Mesenchymal stem cell (in vitro differentiated cells and primary cell): ENCODE measurements at regions not wholly inside any gene's neighbourhood (a gene's known extent, or its start where the extent isn't known, plus 50 kb on each side); places are given as distances from the start of the nearest gene placed in this dataset.

ENCODE experiments used
- DNase-seq: peaks from one replicate; pipeline ENCODE4 v3.0.0-alpha.2; 2013
- H2AFZ ChIP-seq: one replicate; pipeline ENCODE4 v1.6.1; 2013; ENCODE audit warnings: low read depth, mild to moderate bottlenecking, control low read depth, inconsistent platforms, low read length, moderate library complexity
- H2AK5ac ChIP-seq: 2 replicates; pipeline ENCODE4 v1.6.1; 2013; ENCODE audit warnings: low read length, moderate library complexity, mild to moderate bottlenecking, inconsistent platforms; ENCODE audit not compliant: severe bottlenecking
- H2BK120ac ChIP-seq: one replicate; pipeline ENCODE4 v1.6.1; 2013; ENCODE audit warnings: low read depth, mild to moderate bottlenecking, inconsistent platforms, low read length, moderate library complexity
- H2BK12ac ChIP-seq, 2 experiments: one replicate each; pipeline ENCODE4 v1.6.1; 2013; ENCODE audit warnings: inconsistent platforms in 2 of 2, low read length in 2 of 2, mild to moderate bottlenecking in 2 of 2, moderate library complexity in 2 of 2, control low read depth in 1 of 2
- H2BK15ac ChIP-seq: one replicate; pipeline ENCODE4 v1.6.1; 2013; ENCODE audit warnings: mild to moderate bottlenecking, low read depth, inconsistent platforms; ENCODE audit not compliant: poor library complexity, severe bottlenecking
- H2BK5ac ChIP-seq: 2 replicates; pipeline ENCODE4 v1.6.1; 2013; ENCODE audit warnings: low read depth, mild to moderate bottlenecking, low read length, control low read depth, inconsistent platforms; ENCODE audit not compliant: poor library complexity, severe bottlenecking
- H3K14ac ChIP-seq, 2 experiments: one replicate each; pipeline ENCODE4 v1.6.1; 2013; ENCODE audit warnings: inconsistent platforms in 2 of 2, low read length in 2 of 2, control low read depth in 1 of 2, mild to moderate bottlenecking in 1 of 2, moderate library complexity in 1 of 2
- H3K18ac ChIP-seq, 2 experiments: one replicate each; pipeline ENCODE4 v1.6.1; 2013; ENCODE audit warnings: inconsistent platforms in 2 of 2, low read length in 2 of 2, control low read depth in 1 of 2, low read depth in 1 of 2, mild to moderate bottlenecking in 1 of 2
- H3K23ac ChIP-seq, 2 experiments: one replicate each; pipeline ENCODE4 v1.6.1; 2013; ENCODE audit warnings: inconsistent platforms in 2 of 2, low read length in 2 of 2, mild to moderate bottlenecking in 2 of 2, moderate library complexity in 2 of 2, control low read depth in 1 of 2
- H3K27ac ChIP-seq: 2 replicates; pipeline ENCODE4 v1.5.1; 2013; ENCODE audit warnings: mild to moderate bottlenecking, moderate library complexity, low read length, control low read depth, inconsistent platforms; ENCODE audit not compliant: poor library complexity, severe bottlenecking
- H3K27me3 ChIP-seq, 2 experiments: 2 replicates each; pipeline versions ENCODE4 v1.6.1 to v1.7.0; 2013; ENCODE audit warnings: low read length in 2 of 2, mild to moderate bottlenecking in 2 of 2, moderate library complexity in 2 of 2, control low read depth in 1 of 2, inconsistent platforms in 1 of 2; ENCODE audit not compliant: control insufficient read depth in 1 of 2, insufficient read depth in 1 of 2
- H3K36me3 ChIP-seq, 2 experiments: 2 replicates each; pipeline versions ENCODE4 v1.6.1 to v1.7.0; 2013; ENCODE audit warnings: low read length in 2 of 2, control low read depth in 1 of 2, inconsistent platforms in 1 of 2, low read depth in 1 of 2, mild to moderate bottlenecking in 1 of 2; ENCODE audit not compliant: insufficient read depth in 2 of 2, control insufficient read depth in 1 of 2
- H3K4ac ChIP-seq, 2 experiments: one replicate each; pipeline ENCODE4 v1.6.1; 2013; ENCODE audit warnings: inconsistent platforms in 2 of 2, low read length in 2 of 2, mild to moderate bottlenecking in 2 of 2, moderate library complexity in 2 of 2, control low read depth in 1 of 2, low read depth in 1 of 2
- H3K4me1 ChIP-seq: 2 replicates; pipeline ENCODE4 v1.6.1; 2013; ENCODE audit warnings: low read depth, low read length, control low read depth; ENCODE audit not compliant: control insufficient read depth, insufficient read depth
- H3K4me2 ChIP-seq: 2 replicates; pipeline ENCODE4 v1.6.1; 2013; ENCODE audit warnings: low read length, mild to moderate bottlenecking, inconsistent platforms; ENCODE audit not compliant: poor library complexity, severe bottlenecking
- H3K4me3 ChIP-seq, 2 experiments: 2 replicates each; pipeline versions ENCODE4 v1.5.1 to v1.7.0; 2013; ENCODE audit warnings: low read length in 2 of 2, mild to moderate bottlenecking in 2 of 2, control low read depth in 1 of 2, low read depth in 1 of 2; ENCODE audit not compliant: insufficient read depth in 1 of 2
- H3K79me1 ChIP-seq: replicated peaks from 2 replicates; pipeline ENCODE4 v1.6.1; 2013; ENCODE audit warnings: mild to moderate bottlenecking, control low read depth, low read length, inconsistent platforms; ENCODE audit not compliant: poor library complexity, severe bottlenecking
- H3K9ac ChIP-seq: 2 replicates; pipeline ENCODE4 v1.7.0; 2013; ENCODE audit warnings: mild to moderate bottlenecking, low read length, moderate library complexity
- H3K9me3 ChIP-seq: 2 replicates; pipeline ENCODE4 v1.7.0; 2013; ENCODE audit warnings: mild to moderate bottlenecking, low read length; ENCODE audit not compliant: control insufficient read depth
- H4K8ac ChIP-seq: one replicate; pipeline ENCODE4 v1.6.1; 2013; ENCODE audit warnings: inconsistent platforms, mild to moderate bottlenecking, low read length, moderate library complexity
- H4K91ac ChIP-seq: one replicate; pipeline ENCODE4 v1.6.1; 2013; ENCODE audit warnings: mild to moderate bottlenecking, low read length, inconsistent platforms
- WGBS: methylation state at CpG from one replicate; pipeline ENCODE4 v1.1.7; 2013; ENCODE audit warnings: mixed read lengths; 5-methylcytosine and 5-hydroxymethylcytosine counted together

DNA sequence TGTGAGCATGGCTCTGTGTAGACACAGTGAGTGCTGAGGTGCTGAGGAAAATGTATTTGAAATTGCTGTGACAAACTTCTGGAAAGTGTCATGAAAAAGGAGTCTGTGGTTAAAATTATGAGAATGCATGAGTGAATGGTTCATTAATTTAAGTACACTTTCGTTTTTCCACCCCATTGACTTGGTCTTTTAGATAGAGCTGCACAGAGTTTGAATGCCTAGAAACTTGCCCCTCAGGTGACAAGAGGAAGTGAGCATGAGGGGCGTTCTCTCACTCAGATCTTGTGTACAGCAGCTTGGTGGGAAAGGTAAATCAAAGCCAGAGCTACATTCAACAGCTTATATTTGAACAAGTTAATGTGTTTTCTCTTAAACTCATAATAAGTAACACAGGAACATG, 296.8 kb downstream of the WDR72 start:
- H4K8ac ChIP-seq = no peak overlapping the region
- no peak overlapping the region for H2BK15ac ChIP-seq
- H3K23ac ChIP-seq = no peak overlapping the region
- H2BK5ac ChIP-seq = no peak overlapping the region
- no peak overlapping the region for H4K91ac ChIP-seq
- H3K79me1 ChIP-seq = no peaks in the 10 kb centered on the region
- no peak overlapping the region for H2AFZ ChIP-seq
- H3K4me2 ChIP-seq = no peak overlapping the region
- H3K4me1 ChIP-seq = peaks cover 2% of the 10 kb centered on the region
- no peak overlapping the region for H2BK12ac ChIP-seq
- no peaks in the 10 kb centered on the region for H3K9me3 ChIP-seq
- H3K14ac ChIP-seq = no peak overlapping the region
- no peak overlapping the region for H3K4ac ChIP-seq
- no peak overlapping the region for H2BK120ac ChIP-seq
- WGBS = 44% methylated on average over 2 of the region's 2 CpGs
- no peaks in the 10 kb centered on the region for H3K36me3 ChIP-seq
- no peak overlapping the region for H3K9ac ChIP-seq
- no peak overlapping the region for H3K27ac ChIP-seq
- H2AK5ac ChIP-seq = no peak overlapping the region
- no peak for DNase-seq
- H3K4me3 ChIP-seq = no peak overlapping the region
- no peak overlapping the region for H3K18ac ChIP-seq
- no peaks in the 10 kb centered on the region for H3K27me3 ChIP-seq

DNA sequence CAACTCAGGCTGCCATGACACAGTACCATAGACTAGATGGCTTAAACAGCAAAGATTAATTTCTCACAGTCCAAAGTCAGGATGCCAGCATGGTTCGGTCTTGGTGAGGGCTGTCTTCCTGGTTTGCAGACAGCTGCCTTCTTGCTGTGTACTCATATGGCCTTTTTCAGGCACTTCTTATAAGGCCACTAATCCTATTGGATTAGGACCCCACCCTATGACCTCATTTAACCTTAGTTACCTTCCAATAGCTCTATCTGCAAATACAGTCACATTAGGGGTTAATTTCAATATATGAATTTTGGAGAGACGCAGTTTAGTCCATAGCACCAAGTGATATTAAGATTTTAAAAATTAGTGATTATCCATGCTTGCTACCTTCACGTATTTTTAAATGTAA, 297.8 kb downstream of the WDR72 start:
- 91% methylated on average over 1 of the region's 3 CpGs for WGBS
- no peak for DNase-seq
- H3K36me3 ChIP-seq = no peaks in the 10 kb centered on the region
- H3K4me1 ChIP-seq = peaks cover 2% of the 10 kb centered on the region
- H3K4me2 ChIP-seq = no peak overlapping the region
- H2AK5ac ChIP-seq = no peak overlapping the region
- H3K18ac ChIP-seq = no peak overlapping the region
- no peak overlapping the region for H2BK5ac ChIP-seq
- no peak overlapping the region for H3K4me3 ChIP-seq
- no peak overlapping the region for H3K4ac ChIP-seq
- H2AFZ ChIP-seq = no peak overlapping the region
- no peak overlapping the region for H4K8ac ChIP-seq
- H3K27me3 ChIP-seq = no peaks in the 10 kb centered on the region
- no peak overlapping the region for H3K9ac ChIP-seq
- no peak overlapping the region for H2BK12ac ChIP-seq
- no peaks in the 10 kb centered on the region for H3K79me1 ChIP-seq
- H3K14ac ChIP-seq = no peak overlapping the region
- no peak overlapping the region for H2BK15ac ChIP-seq
- H4K91ac ChIP-seq = no peak overlapping the region
- H3K27ac ChIP-seq = no peak overlapping the region
- H3K23ac ChIP-seq = no peak overlapping the region
- H2BK120ac ChIP-seq = no peak overlapping the region
- no peaks in the 10 kb centered on the region for H3K9me3 ChIP-seq

DNA sequence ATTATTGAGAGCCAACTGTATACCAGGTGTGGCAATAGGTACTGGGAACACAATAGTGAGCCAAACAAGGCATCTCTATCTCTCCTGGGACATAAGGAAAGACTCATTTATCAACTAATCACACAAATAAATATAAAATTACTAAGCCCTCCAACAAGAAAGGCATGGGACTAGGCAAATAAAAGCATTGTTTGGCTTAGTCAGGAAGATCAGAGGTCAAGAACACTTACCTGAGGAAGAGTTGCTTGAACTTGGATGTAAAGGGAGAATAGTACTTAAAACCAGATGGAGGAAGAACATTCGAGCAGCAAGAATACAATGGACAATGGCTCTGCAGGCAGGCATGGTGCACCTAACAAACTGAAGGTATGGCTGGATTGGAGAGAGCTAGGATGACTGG, 300.7 kb downstream of the WDR72 start:
- no peak overlapping the region for H3K9ac ChIP-seq
- H3K27me3 ChIP-seq = no peaks in the 10 kb centered on the region

GRCh38 chr15:53457479-53457878, 302.0 kb downstream of the WDR72 start:
- Histone ChIP-seq H3K4ac (no peak overlapping the region), H3K14ac (no peak overlapping the region), H3K79me1 (no peaks in the 10 kb centered on the region), H3K9me3 (no peaks in the 10 kb centered on the region), H3K4me3 (no peak overlapping the region), H3K27ac (no peak overlapping the region), H3K27me3 (no peaks in the 10 kb centered on the region), H4K91ac (no peak overlapping the region), H3K36me3 (no peaks in the 10 kb centered on the region), H2AK5ac (no peak overlapping the region), H2BK12ac (no peak overlapping the region), H2AFZ (no peak overlapping the region), H3K9ac (no peak overlapping the region), H3K18ac (no peak overlapping the region), H3K23ac (no peak overlapping the region), H4K8ac (no peak overlapping the region), H2BK5ac (no peak overlapping the region), H2BK15ac (no peak overlapping the region), H3K4me1 (peaks cover 2% of the 10 kb centered on the region), H3K4me2 (no peak overlapping the region), H2BK120ac (no peak overlapping the region)
- WGBS = 81% methylated on average over 2 of the region's 3 CpGs
- DNase-seq = no peak

More for the DNA sequence above, 300.7 kb downstream of the WDR72 start:
- H3K4me2 ChIP-seq = no peak overlapping the region
- no peaks in the 10 kb centered on the region for H3K36me3 ChIP-seq
- no peak for DNase-seq
- no peak overlapping the region for H3K27ac ChIP-seq
- H2BK12ac ChIP-seq = no peak overlapping the region
- no peak overlapping the region for H3K4me3 ChIP-seq
- no peak overlapping the region for H2AFZ ChIP-seq
- no peaks in the 10 kb centered on the region for H3K9me3 ChIP-seq
- WGBS = 59% methylated on average over 1 of the region's 1 CpG
- H3K79me1 ChIP-seq = no peaks in the 10 kb centered on the region
- H3K23ac ChIP-seq = no peak overlapping the region
- no peak overlapping the region for H2BK15ac ChIP-seq
- no peak overlapping the region for H2BK5ac ChIP-seq
- no peak overlapping the region for H2AK5ac ChIP-seq
- H3K18ac ChIP-seq = no peak overlapping the region
- peaks cover 2% of the 10 kb centered on the region for H3K4me1 ChIP-seq
- no peak overlapping the region for H3K4ac ChIP-seq
- H4K8ac ChIP-seq = no peak overlapping the region
- H2BK120ac ChIP-seq = no peak overlapping the region
- no peak overlapping the region for H4K91ac ChIP-seq
- H3K14ac ChIP-seq = no peak overlapping the region
